Liver (tissue), 8 donors: ENCODE measurements at regions not wholly inside any gene's neighbourhood (a gene's known extent, or its start where the extent isn't known, plus 50 kb on each side); places are given as distances from the start of the nearest gene placed in this dataset.

Source experiments
- DNase-seq: peaks from one replicate; pipeline ENCODE4 v3.0.0-alpha.2; 2017; ENCODE audit warnings: low spot score
- H3K27ac ChIP-seq, 2 donors: one replicate each; pipeline ENCODE4 v1.7.0; 2013; ENCODE audit warnings: inconsistent platforms in 2 of 2, low read length in 2 of 2, control low read depth in 1 of 2, low read depth in 1 of 2, mild to moderate bottlenecking in 1 of 2
- H3K27me3 ChIP-seq, 4 donors: one replicate each; pipeline versions ENCODE4 v1.6.1 to v1.7.0; 2013; ENCODE audit warnings: low read length in 3 of 4, inconsistent platforms in 1 of 4, mild to moderate bottlenecking in 1 of 4, moderate library complexity in 1 of 4; ENCODE audit not compliant: control insufficient read depth in 4 of 4, insufficient read depth in 4 of 4
- H3K36me3 ChIP-seq, 4 donors: one replicate each; pipeline versions ENCODE4 v1.6.1 to v1.7.0; 2013; ENCODE audit warnings: low read length in 3 of 4, mild to moderate bottlenecking in 3 of 4, low read depth in 1 of 4, moderate library complexity in 1 of 4; ENCODE audit not compliant: control insufficient read depth in 4 of 4, insufficient read depth in 3 of 4
- H3K4me1 ChIP-seq, 4 donors: one replicate each; pipeline versions ENCODE4 v1.6.1 to v1.7.0; 2013; ENCODE audit warnings: low read length in 3 of 4, mild to moderate bottlenecking in 3 of 4, moderate library complexity in 1 of 4; ENCODE audit not compliant: control insufficient read depth in 4 of 4, insufficient read depth in 4 of 4
- H3K4me3 ChIP-seq, 3 donors: one replicate each; pipeline versions ENCODE4 v1.6.1 to v1.7.0; 2013; ENCODE audit warnings: low read length in 3 of 3, control low read depth in 1 of 3, low read depth in 1 of 3, mild to moderate bottlenecking in 1 of 3
- H3K9ac ChIP-seq, 2 donors: one replicate each; pipeline ENCODE4 v1.7.0; 2013; ENCODE audit warnings: low read length in 2 of 2, mild to moderate bottlenecking in 2 of 2, moderate library complexity in 2 of 2, control low read depth in 1 of 2, low read depth in 1 of 2
- H3K9me3 ChIP-seq, 4 donors: one replicate each; pipeline versions ENCODE4 v1.6.1 to v1.7.0; 2013; ENCODE audit warnings: low read length in 3 of 4; ENCODE audit not compliant: control insufficient read depth in 4 of 4
- EGR1 ChIP-seq, 2 donors: IDR thresholded peaks; 2 replicates each; pipeline ENCODE4 v1.6.1; 2016 to 2018; ENCODE audit warnings: antibody characterized with exemption in 2 of 2, low read depth in 2 of 2
- FOXA1 ChIP-seq: IDR thresholded peaks from 2 replicates; pipeline ENCODE4 v1.6.1; 2016; ENCODE audit warnings: antibody characterized with exemption
- FOXA2 ChIP-seq: IDR thresholded peaks from 2 replicates; pipeline ENCODE4 v1.6.1; 2016; ENCODE audit warnings: antibody characterized with exemption
- GABPA ChIP-seq, 2 donors: IDR thresholded peaks in 1 of 2; conservative IDR thresholded peaks in 1 of 2; 2 replicates each; pipeline ENCODE4 v1.6.1; 2016; ENCODE audit warnings: antibody characterized with exemption in 2 of 2, mild to moderate bottlenecking in 1 of 2, moderate library complexity in 1 of 2
- HNF4A ChIP-seq, 2 donors: conservative IDR thresholded peaks; 2 replicates each; pipeline ENCODE4 v1.6.1; 2016; ENCODE audit warnings: antibody characterized with exemption in 2 of 2, mild to moderate bottlenecking in 2 of 2
- HNF4G ChIP-seq: IDR thresholded peaks from 2 replicates; pipeline ENCODE4 v1.6.1; 2016; ENCODE audit warnings: antibody characterized with exemption
- JUND ChIP-seq, 2 donors: IDR thresholded peaks; 2 replicates each; pipeline ENCODE4 v1.6.1; 2016; ENCODE audit warnings: antibody characterized with exemption in 2 of 2
- NR2F2 ChIP-seq: IDR thresholded peaks from 2 replicates; pipeline ENCODE4 v1.6.1; 2016; ENCODE audit warnings: antibody characterized with exemption
- RAD21 ChIP-seq, 2 donors: IDR thresholded peaks; 2 replicates each; pipeline ENCODE4 v1.6.1; 2016; ENCODE audit warnings: antibody characterized with exemption in 2 of 2, mild to moderate bottlenecking in 2 of 2
- RXRA ChIP-seq, 2 donors: IDR thresholded peaks; 2 replicates each; pipeline ENCODE4 v1.6.1; 2017 to 2018; ENCODE audit warnings: antibody characterized with exemption in 2 of 2, mild to moderate bottlenecking in 1 of 2
- SP1 ChIP-seq: IDR thresholded peaks from 2 replicates; pipeline ENCODE4 v1.6.1; 2018; ENCODE audit warnings: antibody characterized with exemption, mild to moderate bottlenecking
- TAF1 ChIP-seq: conservative IDR thresholded peaks from 2 replicates; pipeline ENCODE4 v1.6.1; 2016; ENCODE audit warnings: antibody characterized with exemption, mild to moderate bottlenecking
- YY1 ChIP-seq: IDR thresholded peaks from 2 replicates; pipeline ENCODE4 v1.6.1; 2016; ENCODE audit warnings: antibody characterized with exemption, mild to moderate bottlenecking
- WGBS: extraction: QIAGEN DNeasy Blood & Tissue Kit; methylation state at CpG from one replicate; pipeline ENCODE4 v1.1.7; 2013; 5-methylcytosine and 5-hydroxymethylcytosine counted together
- TF ChIP-seq, protein P1 (sequence below): IDR thresholded peaks from 2 replicates; pipeline ENCODE4 v1.6.1; 2016; ENCODE audit warnings: antibody characterized with exemption
- TF ChIP-seq, protein P2 (sequence below): IDR thresholded peaks from 2 replicates; pipeline ENCODE4 v1.6.1; 2016; ENCODE audit warnings: antibody characterized with exemption
- TF ChIP-seq, protein P3 (sequence below): IDR thresholded peaks from 2 replicates; pipeline ENCODE4 v1.6.1; 2016; ENCODE audit warnings: antibody characterized with exemption
- TF ChIP-seq, protein P4 (sequence below): IDR thresholded peaks from 2 replicates; pipeline ENCODE4 v1.6.1; 2016; ENCODE audit warnings: antibody characterized with exemption, mild to moderate bottlenecking
- TF ChIP-seq, protein P5 (sequence below): fragments of 150-350 bp; IDR thresholded peaks from 2 replicates; pipeline ENCODE4 v1.5.1; 2017; ENCODE audit warnings: improper control_type of control experiment, low read depth, low read length; ENCODE audit not compliant: missing input control
- donor health status: healthy.
- donor health status: healthy.
- donor health status: healthy.
- donor health status: healthy.
- donor health status: healthy.

DNA sequence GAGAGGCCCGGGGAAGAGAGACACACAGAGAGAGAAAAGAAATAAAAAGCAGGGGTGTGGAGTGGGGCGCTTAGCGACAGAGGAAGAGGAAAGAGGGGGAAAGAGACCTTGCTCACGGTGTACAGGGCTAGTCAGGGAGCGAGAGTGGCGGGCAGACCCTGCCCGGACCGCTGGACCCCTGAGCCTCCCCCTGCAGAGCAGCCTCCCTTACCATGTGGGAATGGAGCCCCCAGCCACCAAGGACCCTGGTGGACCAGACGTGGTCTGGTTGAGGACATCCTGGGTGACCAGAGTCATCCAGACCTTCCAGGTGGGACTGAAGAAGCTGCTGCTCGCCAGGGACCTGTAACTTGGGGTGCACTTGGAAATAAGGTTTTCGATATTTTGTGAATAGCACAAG lies 129.6 kb downstream of the CHSY1 start:
- Histone ChIP-seq H3K9ac (no peak overlapping the region), H3K27ac (peak overlapping the region; percentile 49 to 62), H3K36me3 (no peaks in the 10 kb centered on the region), H3K4me1 (no peaks in the 10 kb centered on the region), H3K9me3 (no peaks in the 10 kb centered on the region), H3K27me3 (no peaks in the 10 kb centered on the region), H3K4me3 (no peak overlapping the region)
- 84% methylated on average over 11 of the region's 11 CpGs for WGBS
- TF ChIP-seq, protein P1, sequence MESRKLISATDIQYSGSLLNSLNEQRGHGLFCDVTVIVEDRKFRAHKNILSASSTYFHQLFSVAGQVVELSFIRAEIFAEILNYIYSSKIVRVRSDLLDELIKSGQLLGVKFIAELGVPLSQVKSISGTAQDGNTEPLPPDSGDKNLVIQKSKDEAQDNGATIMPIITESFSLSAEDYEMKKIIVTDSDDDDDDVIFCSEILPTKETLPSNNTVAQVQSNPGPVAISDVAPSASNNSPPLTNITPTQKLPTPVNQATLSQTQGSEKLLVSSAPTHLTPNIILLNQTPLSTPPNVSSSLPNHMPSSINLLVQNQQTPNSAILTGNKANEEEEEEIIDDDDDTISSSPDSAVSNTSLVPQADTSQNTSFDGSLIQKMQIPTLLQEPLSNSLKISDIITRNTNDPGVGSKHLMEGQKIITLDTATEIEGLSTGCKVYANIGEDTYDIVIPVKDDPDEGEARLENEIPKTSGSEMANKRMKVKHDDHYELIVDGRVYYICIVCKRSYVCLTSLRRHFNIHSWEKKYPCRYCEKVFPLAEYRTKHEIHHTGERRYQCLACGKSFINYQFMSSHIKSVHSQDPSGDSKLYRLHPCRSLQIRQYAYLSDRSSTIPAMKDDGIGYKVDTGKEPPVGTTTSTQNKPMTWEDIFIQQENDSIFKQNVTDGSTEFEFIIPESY = no peak
- TF ChIP-seq NR2F2 (no peak), GABPA (IDR thresholded peaks at IDR 0.05 in 1 of 2, conservative IDR thresholded peaks at IDR 0.05 in 1 of 2) (no peak), RXRA (IDR thresholded peaks at IDR 0.05) (no peak), YY1 (no peak), HNF4G (no peak), EGR1 (IDR thresholded peaks at IDR 0.05; ENCODE audit: low read depth in 2 of 2) (no peak), FOXA2 (no peak)
- DNase-seq = no peak

DNA sequence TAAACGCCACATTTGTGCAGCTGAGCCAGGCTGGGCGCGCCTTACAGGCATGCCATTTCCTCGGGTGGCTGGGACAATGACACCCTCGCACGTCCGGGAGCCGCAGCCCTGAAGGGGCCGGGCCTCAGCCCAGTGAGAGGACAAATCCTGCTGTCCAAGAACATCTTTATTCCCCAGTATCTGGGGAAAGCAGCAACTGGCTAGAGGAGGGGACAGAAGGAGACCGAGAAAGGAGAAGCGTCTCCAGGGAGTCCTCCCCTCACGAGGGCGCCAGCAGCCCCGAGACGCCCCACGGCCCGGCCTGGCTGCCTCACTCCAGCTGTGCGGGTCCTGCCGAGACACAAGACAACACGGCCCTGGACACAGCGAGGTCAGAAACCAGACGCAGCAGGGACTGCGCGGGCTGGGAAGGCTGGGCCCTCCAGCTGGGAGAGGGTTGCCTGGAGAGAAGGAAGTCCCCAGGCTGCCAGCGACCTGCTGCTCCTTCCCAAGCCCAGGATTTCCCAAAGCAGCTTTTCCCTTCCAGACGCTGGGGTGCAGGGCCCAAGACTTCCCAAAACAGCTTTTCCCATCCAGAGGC lies 130.2 kb downstream of the CHSY1 start:
- no peaks in the 10 kb centered on the region for H3K27me3 ChIP-seq
- H3K36me3 ChIP-seq = no peaks in the 10 kb centered on the region
- peak overlapping the region; percentile 27 to 66 for H3K9ac ChIP-seq
- H3K27ac ChIP-seq = peak overlapping the region; percentile 49 to 62
- 40% methylated on average over 26 of the region's 26 CpGs for WGBS
- H3K4me3 ChIP-seq = no peak overlapping the region
- H3K9me3 ChIP-seq = no peaks in the 10 kb centered on the region
- DNase-seq = peak; percentile 52
- TF ChIP-seq, protein P2, sequence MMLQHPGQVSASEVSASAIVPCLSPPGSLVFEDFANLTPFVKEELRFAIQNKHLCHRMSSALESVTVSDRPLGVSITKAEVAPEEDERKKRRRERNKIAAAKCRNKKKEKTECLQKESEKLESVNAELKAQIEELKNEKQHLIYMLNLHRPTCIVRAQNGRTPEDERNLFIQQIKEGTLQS = no peak
- TF ChIP-seq FOXA1 (no peak), RAD21 (IDR thresholded peaks at IDR 0.05) (peak; percentile 51 to 67), NR2F2 (peak; percentile 77), TAF1 (no peak), HNF4A (conservative IDR thresholded peaks at IDR 0.05) (no peak), HNF4G (no peak), FOXA2 (no peak), GABPA (IDR thresholded peaks at IDR 0.05 in 1 of 2, conservative IDR thresholded peaks at IDR 0.05 in 1 of 2) (no peak), YY1 (no peak), RXRA (IDR thresholded peaks at IDR 0.05) (no peak), EGR1 (IDR thresholded peaks at IDR 0.05; ENCODE audit: low read depth in 2 of 2) (no peak), SP1 (peak; percentile 10), JUND (IDR thresholded peaks at IDR 0.05) (no peak)
- TF ChIP-seq, protein P3, sequence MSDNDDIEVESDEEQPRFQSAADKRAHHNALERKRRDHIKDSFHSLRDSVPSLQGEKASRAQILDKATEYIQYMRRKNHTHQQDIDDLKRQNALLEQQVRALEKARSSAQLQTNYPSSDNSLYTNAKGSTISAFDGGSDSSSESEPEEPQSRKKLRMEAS = no peak
- TF ChIP-seq, protein P1 = no peak
- TF ChIP-seq, protein P4, sequence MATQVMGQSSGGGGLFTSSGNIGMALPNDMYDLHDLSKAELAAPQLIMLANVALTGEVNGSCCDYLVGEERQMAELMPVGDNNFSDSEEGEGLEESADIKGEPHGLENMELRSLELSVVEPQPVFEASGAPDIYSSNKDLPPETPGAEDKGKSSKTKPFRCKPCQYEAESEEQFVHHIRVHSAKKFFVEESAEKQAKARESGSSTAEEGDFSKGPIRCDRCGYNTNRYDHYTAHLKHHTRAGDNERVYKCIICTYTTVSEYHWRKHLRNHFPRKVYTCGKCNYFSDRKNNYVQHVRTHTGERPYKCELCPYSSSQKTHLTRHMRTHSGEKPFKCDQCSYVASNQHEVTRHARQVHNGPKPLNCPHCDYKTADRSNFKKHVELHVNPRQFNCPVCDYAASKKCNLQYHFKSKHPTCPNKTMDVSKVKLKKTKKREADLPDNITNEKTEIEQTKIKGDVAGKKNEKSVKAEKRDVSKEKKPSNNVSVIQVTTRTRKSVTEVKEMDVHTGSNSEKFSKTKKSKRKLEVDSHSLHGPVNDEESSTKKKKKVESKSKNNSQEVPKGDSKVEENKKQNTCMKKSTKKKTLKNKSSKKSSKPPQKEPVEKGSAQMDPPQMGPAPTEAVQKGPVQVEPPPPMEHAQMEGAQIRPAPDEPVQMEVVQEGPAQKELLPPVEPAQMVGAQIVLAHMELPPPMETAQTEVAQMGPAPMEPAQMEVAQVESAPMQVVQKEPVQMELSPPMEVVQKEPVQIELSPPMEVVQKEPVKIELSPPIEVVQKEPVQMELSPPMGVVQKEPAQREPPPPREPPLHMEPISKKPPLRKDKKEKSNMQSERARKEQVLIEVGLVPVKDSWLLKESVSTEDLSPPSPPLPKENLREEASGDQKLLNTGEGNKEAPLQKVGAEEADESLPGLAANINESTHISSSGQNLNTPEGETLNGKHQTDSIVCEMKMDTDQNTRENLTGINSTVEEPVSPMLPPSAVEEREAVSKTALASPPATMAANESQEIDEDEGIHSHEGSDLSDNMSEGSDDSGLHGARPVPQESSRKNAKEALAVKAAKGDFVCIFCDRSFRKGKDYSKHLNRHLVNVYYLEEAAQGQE = no peak
- TF ChIP-seq, protein P5, sequence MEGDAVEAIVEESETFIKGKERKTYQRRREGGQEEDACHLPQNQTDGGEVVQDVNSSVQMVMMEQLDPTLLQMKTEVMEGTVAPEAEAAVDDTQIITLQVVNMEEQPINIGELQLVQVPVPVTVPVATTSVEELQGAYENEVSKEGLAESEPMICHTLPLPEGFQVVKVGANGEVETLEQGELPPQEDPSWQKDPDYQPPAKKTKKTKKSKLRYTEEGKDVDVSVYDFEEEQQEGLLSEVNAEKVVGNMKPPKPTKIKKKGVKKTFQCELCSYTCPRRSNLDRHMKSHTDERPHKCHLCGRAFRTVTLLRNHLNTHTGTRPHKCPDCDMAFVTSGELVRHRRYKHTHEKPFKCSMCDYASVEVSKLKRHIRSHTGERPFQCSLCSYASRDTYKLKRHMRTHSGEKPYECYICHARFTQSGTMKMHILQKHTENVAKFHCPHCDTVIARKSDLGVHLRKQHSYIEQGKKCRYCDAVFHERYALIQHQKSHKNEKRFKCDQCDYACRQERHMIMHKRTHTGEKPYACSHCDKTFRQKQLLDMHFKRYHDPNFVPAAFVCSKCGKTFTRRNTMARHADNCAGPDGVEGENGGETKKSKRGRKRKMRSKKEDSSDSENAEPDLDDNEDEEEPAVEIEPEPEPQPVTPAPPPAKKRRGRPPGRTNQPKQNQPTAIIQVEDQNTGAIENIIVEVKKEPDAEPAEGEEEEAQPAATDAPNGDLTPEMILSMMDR = peak; percentile 1
- H3K4me1 ChIP-seq = no peaks in the 10 kb centered on the region
